ENCODE measurements at regions not wholly inside any gene's neighbourhood (a gene's known extent, or its start where the extent isn't known, plus 50 kb on each side); places are given as distances from the start of the nearest gene placed in this dataset.
"Not testable (repeated sequence)": the region's sequence is repeated elsewhere in the genome, so short reads cannot be mapped to it uniquely, and the experiment has no call there.

GRCh38 chr7:79775911-79776310, 322.4 kb upstream of the MAGI2 start:
- DNase-seq, result no peak

GRCh38 chr7:79774150-79774549, 320.7 kb upstream of the MAGI2 start:
- no peak for DNase-seq

DNA sequence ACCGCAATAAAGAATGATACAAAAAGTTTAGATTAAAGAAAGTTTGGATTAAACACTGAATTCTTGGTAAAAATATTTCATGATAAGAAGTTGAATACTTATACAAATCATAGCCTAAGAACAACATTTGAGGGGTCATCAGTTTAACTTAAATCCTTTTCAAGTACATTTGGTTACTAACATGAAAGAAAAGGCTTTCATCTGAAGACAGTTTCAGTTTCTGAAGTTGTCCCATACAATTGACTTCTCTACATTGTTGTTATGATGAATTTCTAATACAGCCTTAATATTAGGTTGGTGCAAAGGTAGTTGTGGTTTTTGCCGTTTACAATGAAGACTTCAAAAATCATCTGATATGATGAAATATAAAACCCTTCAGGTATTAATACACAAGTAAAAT, 317.5 kb upstream of the MAGI2 start:
- DNase-seq, result no peak

- peak; percentile 93 for DNase-seq
Measured at GRCh38 chr7:79770063-79770462, 316.6 kb upstream of the MAGI2 start.

DNA sequence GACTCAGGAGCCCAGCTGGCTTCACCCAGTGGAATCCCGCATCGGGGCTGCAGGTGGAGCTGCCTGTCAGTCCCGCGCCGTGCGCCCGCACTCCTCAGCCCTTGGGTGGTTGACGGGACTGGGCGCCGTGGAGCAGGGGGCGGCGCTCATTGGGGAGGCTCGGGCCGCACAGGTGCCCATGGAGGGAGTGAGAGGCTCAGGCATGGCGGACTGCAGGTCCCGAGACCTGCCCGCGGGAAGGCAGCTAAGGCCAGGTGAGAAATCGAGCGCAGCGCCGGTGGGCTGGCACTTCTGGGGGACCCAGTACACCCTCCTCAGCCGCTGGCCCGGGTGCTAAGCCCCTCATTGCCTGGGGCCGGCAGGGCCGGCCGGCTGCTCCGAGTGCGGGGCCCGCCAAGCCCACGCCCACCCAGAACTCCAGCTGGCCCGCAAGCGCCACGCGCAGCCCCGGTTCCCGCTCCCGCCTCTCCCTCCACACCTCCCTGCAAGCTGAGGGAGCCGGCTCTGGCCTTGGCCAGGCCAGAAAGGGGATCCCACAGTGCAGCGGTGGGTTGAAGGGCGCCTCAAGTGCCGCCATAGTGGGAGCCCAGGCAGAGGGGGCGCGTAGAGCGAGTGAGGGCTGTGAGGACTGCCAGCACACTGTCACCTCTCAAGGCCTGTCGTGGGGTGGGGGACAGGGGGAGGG, 314.6 kb upstream of the MAGI2 start:
- not testable (repeated sequence) for DNase-seq

DNA sequence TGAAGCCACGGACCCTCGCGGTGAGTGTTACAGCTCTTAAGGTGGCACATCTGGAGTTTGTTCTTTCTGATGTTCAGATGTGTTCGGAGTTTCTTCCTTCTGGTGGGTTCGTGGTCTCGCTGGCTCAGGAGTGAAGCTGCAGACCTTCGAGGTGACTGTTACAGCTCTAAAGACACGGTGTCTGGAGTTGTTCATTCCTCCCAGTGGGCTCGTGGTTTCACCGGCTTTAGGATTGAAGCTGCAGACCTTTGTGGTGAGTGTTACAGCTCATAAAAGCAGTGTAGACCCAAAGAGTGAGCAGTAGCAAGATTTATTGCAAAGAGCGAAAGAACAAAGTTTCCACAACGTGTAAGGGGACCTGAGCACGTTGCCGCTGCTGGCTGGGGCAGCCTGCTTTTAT, 313.7 kb upstream of the MAGI2 start:
- not testable (repeated sequence) for DNase-seq

DNA sequence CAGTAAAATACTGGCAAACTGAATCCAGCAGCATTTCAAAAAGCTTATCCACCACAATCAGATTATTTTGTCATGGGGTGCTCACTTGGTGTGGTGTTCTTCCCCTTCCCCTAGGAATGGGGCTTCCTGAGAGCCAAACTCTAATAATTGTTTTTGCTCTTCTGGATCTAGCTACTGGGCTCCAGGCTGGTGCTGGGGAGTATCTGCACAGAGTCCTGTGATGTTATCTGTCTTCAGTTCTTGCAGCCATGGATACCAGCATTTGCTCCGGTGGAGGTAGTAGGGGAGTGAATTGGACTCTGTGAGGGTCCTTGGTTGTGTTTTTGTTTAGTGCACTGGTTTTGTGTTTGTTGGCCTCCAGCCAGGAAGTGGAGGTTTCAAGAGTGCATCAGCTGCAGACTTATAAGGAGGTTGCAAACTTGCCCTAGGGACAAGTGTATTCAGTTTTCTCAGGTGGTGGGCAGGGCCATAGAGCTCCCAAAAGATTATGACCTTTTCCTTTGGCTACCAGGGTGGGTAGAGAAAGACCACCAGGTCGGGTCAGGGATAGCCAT, 308.5 kb upstream of the MAGI2 start:
- DNase-seq, result no peak

- not testable (repeated sequence) for DNase-seq
Measured at GRCh38 chr7:79750941-79751340, 297.5 kb upstream of the MAGI2 start.

- no peak for DNase-seq
Measured at GRCh38 chr7:79749856-79750255, 296.4 kb upstream of the MAGI2 start.

DNA sequence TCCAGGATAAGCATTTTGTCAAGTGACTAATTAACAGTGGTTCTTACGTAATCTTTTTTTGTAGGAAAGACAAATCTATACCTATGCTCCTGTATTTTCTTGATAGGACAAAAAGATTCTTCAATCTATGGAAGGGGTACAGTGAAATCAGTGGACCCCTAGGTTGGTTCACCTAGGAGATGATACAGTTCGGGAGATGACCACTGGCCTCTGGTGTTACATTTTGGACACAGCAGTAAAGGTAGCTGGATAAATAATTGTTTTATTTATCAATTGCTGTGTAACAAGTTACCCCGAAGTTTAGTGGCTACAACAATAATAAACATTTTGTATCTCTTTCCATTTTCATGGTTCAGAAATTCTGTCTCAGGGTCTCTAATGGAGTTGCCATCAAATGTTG, 288.2 kb upstream of the MAGI2 start:
- DNase-seq, result no peak

DNA sequence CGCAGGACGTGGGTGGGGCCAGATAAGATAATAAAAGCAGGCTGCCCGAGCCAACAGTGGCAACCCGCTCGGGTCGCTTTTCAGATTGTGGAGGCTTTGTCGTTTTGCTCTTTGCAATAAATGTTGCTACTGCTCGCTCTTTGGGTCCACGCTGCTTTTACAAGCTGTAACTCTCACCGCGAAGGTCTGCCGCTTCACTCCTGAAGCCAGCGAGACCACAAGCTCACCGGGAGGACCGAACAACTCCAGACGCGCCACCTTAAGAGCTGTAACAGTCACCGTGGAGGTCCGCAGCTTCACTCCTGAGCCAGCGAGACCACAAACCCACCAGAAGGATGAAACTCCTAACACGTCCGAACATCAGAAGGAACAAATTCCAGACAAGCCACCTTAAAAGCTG, 286.6 kb upstream of the MAGI2 start:
- no peak for DNase-seq

DNA sequence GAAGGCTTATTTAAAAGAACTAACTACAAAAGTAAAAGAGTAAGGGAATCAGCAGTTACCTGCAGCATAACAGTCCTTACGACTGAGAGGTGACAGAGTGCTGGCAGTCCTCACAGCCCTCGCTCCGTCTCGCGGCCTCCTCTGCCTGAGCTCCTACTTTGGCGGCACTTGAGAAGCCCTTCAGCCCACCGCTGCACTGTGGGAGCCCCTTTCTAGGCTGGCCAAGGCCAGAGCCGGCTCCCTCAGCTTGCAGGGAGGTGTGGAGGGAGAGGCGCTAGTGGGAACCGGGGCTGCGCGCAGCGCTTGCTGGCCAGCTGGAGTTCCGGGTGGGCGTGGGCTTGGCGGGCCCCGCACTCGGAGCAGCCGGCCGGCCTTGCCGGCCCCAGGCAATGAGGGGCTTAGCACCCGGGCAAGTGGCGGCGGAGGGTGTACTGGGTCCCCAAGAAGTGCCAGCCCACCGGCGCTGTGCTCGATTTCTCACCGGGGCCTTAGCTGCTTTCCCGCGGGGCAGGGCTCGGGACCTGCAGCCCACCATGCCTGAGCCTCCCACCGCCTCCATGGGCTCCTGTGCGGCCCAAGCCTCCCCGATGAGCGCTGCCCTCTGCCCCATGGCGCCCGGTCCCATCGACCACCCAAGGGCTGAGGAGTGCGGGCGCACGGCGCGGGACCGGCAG, 285.7 kb upstream of the MAGI2 start:
- not testable (repeated sequence) for DNase-seq

DNA sequence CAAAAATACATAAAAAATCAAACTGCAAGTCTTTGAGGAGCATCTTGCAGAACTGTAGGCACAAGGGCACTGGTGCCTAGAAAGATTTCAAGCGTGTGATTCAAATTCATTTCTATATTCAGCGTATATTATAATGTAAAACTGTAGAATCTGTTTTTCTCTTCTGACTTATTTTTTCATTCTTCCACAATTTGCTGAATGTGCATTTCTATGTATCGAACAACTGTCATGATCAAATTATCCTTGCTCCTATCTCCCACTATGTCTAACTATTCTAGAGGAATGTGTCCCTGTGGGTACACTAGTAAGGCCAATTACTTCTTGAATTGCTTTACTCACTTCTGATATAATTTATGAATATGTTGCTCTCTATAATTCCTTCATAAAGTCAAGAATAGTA, 283.0 kb upstream of the MAGI2 start:
- DNase-seq, result no peak

DNA sequence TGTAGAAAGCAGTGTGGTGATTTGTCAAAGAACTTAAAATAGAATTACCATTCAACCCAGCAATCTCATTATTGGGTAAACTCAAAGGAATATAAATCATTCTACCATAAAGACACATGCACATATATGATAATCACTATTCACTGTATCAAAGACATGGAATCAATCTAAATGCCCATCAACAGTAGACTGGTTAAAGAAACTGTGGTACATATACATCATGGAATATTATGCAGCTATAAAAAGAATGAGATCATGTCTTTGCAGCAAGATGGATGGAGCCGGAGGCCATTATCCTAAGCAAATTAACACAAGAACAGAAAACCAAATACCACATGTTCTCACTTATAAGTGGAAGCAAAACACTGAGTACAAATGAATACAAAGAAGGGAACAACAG, 281.5 kb upstream of the MAGI2 start:
- DNase-seq, result no peak

DNA sequence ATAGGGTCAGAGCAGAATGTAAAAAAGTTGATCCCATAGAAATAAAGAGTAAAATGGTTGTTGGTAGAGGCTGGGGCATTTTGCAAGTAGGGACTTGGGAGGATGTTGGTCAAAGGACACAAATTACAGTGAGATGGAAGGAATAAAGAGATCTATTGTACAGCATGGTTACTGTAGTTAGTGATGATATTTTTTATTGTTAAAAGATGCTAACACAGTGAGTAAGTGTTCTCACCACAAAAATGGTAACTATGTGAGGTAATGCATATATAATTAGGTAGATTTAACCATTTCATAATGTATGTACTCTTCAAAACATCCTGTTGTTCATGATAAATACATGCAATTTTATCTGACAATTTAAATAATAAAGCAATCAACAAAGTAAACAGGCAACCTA, 280.7 kb upstream of the MAGI2 start:
- no peak for DNase-seq

DNA sequence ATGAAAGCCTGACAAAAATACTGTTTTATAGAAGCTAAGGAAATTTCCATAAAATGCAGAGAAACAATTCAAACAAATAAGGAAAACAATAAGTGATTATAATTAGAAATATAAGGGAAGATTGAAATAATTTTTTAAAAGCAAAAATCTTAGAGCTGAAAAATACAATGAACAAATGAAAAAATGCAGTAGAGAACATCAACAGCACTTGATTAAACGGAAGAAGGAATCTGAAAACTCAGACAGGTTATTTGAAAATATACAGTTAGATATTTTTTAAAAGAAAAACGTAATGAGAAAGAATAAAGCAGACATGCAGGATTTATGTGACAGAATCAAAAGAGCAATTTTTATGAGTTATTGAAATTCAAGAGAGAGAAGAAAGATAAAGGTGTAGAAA, 279.1 kb upstream of the MAGI2 start:
- DNase-seq, result no peak

- DNase-seq, result no peak
Measured at GRCh38 chr7:79730971-79731370, 277.5 kb upstream of the MAGI2 start.

GRCh38 chr7:79723833-79724618, 270.6 kb upstream of the MAGI2 start:
- no peak for DNase-seq

DNA sequence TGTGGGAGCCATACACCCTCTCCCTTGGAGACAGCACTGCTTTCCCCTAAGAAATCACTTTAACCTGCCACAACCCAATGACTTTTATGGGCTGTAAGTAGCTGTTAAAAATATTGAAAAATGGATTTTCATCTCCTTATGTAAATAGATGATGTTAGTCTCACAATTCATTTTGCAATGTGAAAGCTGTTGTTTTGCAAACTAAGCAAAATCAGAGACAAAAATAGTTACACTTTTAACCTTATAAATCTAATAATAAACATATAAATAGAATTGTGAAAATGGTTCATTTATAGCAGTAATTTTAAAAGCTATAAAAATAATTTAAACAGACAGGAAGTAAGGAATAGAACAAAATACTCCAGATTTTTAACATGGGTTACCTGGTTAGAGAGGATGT, 268.8 kb upstream of the MAGI2 start:
- no peak for DNase-seq

- DNase-seq, result no peak
Measured at GRCh38 chr7:79719216-79719615, 265.7 kb upstream of the MAGI2 start.

DNA sequence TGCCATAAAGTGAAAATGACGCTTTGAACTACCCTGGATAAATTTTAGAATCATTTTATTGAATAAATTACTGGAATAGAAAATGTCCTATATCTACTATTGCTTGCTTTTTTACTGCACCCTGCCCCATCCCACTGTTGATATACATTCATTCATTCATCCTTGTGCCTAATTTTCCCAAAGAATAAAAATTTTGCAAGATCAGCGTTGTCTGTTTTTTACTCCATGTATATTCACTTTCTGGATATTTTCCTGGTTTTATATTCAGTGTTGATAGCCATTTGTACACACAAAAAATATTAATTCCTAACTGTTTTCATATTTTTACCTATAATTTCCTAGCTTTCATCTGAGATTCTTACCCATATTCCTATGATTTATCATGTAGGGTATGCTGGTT, 262.9 kb upstream of the MAGI2 start:
- DNase-seq, result no peak

DNA sequence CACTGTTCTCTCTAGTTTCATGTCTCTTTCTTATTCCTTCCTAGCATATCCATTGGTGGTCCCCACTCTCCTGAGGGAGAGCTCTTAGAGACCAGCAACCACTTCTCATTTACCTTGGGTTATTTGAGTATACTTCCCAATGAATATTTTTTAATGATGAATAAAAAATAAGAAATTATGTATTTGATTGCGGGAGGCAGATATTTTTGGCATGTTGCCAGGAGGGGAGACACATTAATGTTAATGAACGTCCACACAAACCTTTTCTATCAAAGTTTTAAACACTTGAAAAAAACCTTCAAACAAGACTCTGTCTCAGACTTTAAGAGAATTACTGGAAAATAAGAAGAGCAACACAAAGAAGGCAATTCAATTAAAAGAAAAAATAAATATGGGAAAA, 260.6 kb upstream of the MAGI2 start:
- DNase-seq, result no peak

DNA sequence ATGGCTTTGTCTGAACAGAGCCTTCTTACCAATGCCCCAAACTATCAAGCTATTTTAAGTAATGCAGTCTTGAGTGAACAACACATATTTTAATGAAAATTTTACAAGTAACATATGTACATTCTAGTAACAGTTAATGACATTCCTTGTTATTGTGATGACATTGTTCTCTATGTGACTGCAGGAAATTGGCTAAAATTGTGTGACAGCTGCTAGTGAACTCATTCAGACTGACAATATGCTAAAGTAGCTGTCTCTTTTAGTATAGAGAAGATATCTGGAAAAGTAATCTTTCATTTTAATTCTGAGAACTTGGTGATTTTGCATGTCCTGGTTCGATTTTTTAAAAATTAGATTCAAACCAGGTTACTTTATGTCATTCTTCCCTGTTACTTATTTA, 259.8 kb upstream of the MAGI2 start:
- no peak for DNase-seq

- no peak for DNase-seq
Measured at GRCh38 chr7:79711660-79712059, 258.2 kb upstream of the MAGI2 start.
